ENCODE measurements at regions not wholly inside any gene's neighbourhood (a gene's known extent, or its start where the extent isn't known, plus 50 kb on each side); places are given as distances from the start of the nearest gene placed in this dataset.

DNA sequence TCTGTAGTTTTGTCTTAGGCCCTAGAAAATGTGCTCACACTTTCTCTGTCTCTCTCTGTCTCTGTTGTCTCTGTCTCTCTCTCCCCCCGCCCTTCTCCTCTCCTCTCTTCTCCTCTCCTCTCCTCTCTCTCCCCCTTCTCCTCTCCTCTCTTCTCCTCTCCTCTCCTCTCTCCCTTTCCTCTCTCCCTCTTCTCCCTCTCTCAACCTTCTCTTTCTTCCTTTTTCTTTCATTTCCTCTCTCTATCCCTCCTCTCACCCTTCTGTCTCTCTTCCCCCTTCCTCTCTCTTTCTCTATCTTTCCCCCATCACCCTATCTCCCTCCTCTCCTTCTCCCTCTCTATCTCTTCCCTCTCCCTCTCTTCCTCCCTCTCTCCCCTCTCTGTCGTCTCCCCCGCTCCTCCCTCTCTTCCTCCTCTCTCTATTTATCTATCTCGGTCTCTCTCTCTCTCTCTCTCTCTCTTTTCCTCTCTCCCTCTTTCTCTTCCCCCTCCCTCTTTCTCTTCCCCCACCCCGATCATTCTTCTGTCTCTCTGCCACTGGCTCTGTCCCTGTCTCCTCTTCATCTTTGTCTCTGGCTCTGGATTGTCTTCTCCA lies 107.2 kb upstream of the C16orf82 start:
- TF ChIP-seq, protein P1, sequence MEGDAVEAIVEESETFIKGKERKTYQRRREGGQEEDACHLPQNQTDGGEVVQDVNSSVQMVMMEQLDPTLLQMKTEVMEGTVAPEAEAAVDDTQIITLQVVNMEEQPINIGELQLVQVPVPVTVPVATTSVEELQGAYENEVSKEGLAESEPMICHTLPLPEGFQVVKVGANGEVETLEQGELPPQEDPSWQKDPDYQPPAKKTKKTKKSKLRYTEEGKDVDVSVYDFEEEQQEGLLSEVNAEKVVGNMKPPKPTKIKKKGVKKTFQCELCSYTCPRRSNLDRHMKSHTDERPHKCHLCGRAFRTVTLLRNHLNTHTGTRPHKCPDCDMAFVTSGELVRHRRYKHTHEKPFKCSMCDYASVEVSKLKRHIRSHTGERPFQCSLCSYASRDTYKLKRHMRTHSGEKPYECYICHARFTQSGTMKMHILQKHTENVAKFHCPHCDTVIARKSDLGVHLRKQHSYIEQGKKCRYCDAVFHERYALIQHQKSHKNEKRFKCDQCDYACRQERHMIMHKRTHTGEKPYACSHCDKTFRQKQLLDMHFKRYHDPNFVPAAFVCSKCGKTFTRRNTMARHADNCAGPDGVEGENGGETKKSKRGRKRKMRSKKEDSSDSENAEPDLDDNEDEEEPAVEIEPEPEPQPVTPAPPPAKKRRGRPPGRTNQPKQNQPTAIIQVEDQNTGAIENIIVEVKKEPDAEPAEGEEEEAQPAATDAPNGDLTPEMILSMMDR (IDR thresholded peaks at IDR 0.05): no peak
- TF ChIP-seq POLR2A (IDR thresholded peaks at IDR 0.05): no peak
